HG03457 (cell line): ENCODE measurements at regions not wholly inside any gene's neighbourhood (a gene's known extent, or its start where the extent isn't known, plus 50 kb on each side); places are given as distances from the start of the nearest gene placed in this dataset.

Experiments used
- ATAC-seq: cut with Tn5 transposase; IDR thresholded peaks from one replicate; pipeline ENCODE4 v1.9.1; 2021; ENCODE audit warnings: moderate number of reproducible peaks; ENCODE audit not compliant: unreplicated experiment

DNA sequence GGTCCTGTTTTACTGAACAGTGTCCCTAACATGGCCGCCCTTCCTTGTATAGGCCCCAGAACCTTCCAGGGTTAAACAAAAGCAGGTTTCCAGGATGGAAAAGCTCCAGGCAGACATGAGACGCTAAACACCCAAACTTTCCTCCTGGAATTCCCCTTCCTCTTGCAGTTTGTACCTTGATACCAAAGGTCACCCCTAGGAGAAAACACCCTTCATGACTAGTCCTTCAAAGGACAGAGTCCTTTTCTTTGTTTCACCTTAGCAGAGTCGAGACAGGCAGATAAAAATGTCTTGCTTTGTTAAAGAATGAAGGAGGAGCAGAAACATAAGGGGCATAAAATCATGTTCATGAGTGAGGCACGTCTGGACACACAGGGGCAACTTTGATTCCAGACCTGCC is 247.5 kb downstream of the BCOR start:
- no peak for ATAC-seq

DNA sequence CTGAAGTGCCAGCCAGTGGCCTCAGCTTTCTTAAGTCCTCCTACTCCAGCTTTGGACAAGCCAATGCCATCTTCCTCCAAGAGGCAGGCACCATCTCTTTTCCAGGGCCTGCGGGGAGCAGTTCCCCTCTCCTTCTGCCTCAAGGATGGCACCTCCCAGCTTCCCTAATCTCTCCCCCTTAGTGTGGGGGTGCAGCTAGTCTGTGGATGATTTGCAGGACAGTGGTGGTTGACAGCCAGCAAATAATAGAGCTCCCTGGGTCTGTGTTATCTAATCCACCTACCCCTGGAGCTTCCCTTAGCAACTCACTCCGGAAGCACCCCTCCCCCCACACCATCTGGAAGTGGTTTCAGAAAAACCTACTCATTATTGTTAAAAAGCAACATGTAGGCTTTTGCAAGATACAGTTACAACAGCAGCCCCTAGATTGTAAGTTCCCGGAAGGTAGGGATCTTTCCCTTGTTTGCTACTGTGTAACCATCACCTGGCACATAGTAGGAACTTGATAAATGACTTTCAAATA is 247.1 kb downstream of the BCOR start:
- no peak for ATAC-seq

DNA sequence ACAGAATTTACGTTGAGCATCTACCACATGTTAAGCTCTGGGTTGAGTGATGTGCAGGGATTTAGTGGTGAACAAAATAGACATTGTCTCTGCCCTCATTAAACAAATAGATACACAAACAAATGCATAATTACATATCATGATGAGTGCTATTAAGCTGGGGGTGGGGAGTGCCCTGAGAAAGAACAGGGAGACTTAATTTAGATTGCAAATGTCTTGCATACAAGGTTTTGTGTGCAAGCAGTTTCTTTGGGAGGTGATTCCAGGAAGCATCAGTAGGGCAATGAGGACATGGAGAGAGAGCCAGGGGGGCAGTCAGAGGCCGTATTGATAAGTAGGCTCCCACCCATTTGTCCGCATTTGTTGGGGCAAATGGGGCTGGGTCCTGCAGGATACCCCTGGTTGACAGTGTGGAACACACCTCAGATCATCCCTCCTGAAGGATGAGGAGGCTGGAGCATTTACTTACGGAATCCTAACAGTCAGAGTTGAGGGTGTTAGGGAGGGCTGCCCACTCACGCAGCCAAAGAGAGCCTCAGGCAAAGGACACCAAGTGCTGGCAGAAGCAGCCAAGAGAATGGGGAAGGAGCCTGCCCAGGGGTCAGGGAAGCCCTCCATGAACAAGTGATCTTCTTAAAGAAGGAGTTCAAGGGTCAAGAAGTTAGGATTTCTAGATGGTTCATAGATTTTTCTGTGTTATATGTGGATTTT is 245.9 kb downstream of the BCOR start:
- ATAC-seq, result no peak

DNA sequence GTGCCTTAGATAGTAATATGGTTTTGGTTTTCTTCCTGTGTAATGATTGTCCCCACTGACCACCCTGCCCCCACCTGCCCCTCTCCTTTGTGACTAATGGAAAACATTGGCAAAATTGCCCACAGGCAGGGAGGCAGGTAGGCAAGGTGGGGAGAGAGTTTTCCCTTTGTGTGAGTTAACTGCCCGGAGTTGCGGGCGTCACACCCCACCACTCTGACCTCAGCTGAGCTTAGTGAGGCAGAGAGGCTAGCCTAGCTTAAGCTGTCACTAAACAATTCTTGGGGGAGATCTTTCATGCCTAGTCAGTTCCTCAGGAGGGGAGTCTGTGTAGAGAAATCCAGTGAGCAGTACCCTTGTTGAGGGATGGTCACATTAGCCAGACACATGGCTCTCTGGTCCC is 245.3 kb downstream of the BCOR start:
- ATAC-seq, result no peak

DNA sequence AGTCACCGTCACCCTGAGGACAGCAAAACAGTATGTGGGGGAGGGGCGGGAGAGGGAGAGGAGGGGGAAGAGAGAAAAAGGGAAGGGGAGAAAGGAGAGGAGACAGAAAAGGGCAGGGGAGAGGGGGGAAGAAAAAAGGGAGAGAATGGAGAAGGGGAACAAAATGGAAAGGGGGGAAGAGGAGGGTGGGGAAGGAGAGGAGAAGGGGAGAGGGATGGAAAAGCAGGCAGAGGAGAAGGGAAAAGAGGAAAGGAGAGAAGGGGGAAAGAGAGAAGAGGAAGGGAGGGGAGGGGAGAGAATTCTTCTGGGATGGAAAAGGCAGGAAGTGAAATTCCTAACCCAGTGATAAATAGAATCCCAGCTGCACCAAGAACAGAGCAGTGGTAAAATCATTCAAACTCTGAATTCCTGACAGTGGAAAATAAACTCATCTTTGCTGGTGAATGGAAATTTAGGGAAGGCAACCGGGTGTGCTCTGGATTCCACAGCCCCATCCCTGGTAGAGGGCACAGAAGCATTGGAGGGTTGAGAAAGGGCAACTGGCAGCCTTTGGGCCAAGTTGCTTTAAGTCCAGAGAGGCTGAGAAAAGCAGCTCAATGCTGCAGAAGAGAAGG is 244.2 kb downstream of the BCOR start:
- no peak for ATAC-seq

DNA sequence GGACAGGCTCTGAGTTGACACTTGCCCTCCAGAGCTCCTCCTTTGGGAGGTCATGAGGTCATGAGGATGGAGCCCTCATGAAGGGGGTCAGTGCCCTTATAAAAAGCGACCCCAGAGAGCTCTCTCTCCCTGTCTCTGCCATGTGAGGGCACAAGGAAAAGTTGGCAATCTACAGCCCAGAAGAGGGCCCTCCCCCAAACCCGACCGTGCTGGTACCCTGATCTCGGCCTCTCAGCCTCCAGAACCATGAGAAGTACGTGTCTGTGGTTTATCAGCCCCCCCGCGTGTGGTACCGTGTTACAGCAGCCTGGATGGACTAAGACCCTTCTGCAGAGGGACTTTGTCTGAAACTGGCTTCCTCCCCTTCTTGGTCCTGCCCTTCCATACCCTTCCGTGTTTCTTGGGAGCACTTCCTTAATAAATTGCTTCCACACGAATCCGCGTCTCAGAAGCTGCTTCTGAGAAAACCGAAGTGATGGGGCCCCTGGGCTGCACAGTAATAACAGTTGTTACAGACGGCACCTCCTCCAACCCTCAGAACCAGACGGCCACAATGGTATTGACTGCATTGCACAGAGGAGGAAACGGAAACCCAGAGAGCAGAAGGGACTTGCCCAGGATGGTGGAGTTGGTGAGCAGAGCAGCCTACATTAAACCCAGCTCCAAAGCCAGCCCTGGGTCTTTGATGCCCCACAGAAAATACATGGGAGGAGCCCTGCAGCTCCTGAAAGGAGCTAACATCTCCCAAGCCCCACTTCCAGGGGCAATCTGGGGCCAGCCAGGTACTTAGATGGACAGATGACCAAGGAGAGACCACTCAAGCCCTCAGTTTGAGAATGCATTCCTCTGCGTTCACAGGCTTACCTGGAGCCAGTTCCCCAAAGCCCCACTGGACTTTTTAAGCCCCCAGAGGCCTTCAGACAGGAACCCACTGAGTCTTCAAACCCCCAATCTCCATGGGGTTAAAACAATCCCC is 242.7 kb downstream of the BCOR start:
- peak; percentile 67 for ATAC-seq

DNA sequence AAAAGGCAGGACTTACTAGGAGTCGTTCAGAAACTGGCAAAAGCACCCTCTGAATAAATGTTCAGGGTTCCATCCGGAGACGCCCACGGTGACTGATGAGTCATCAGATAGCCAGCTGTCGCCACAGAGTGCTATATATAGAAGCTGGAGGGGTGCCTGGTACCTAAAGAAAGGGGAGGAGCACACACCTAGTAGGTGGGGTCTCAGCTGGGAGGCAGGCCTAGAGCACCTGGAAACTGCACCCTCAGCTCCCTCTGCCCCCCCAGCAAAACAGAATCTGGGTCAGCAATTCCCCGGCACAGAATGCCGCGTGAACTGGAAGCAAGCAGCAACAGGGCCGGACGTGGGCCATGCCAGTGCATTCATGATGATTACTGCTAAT is 242.0 kb downstream of the BCOR start:
- ATAC-seq, result peak; percentile 36

DNA sequence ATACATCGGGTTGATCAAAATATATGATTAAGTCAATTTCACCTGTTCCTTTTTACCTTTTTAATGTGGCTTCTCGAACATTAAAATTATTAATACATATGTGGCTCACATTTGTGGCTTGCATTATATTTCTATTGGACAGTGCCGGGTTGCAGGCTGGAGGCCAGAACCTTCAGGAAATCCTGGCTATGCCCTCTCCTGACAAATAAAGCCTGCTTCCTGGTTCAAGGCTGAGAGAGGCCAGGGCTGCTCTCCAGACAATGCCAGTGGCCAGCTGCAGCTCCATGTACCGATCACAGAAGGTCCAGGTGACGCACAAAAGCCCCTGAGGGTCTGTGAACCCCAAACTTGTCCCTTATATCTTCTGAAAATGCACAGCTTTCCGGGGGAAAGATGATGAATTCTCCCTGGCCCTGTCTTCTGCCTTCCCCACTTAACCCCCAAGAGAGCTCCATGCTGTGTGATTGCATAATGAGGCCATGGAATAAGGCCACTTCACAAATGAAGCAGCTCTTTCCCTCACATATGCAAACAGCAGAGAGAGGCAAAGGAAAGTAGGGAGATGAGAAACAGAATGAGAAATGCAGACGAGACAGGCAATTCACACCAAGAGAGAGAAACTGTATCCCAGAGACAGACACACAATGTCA is 241.2 kb downstream of the BCOR start:
- ATAC-seq, result no peak

DNA sequence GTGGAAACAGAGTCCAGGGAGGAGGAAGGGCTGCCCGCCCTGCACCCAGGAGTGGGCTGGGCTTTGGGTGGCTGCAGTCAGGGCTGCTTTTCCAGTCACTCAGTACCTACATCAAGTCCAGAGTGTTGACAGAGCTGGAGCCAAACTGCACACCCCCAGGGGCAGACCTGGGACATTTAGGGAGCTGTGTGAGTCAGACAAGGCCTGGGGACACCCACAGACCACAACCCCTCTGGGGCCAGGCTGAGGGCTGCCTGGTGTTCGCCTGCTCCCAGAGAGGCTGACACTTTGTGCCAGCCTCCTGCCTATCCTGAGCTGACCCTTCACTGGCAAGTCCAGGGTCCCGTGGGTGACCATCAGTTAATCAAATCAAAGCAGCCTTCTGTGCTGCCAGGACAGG is 240.0 kb downstream of the BCOR start:
- ATAC-seq, result no peak

DNA sequence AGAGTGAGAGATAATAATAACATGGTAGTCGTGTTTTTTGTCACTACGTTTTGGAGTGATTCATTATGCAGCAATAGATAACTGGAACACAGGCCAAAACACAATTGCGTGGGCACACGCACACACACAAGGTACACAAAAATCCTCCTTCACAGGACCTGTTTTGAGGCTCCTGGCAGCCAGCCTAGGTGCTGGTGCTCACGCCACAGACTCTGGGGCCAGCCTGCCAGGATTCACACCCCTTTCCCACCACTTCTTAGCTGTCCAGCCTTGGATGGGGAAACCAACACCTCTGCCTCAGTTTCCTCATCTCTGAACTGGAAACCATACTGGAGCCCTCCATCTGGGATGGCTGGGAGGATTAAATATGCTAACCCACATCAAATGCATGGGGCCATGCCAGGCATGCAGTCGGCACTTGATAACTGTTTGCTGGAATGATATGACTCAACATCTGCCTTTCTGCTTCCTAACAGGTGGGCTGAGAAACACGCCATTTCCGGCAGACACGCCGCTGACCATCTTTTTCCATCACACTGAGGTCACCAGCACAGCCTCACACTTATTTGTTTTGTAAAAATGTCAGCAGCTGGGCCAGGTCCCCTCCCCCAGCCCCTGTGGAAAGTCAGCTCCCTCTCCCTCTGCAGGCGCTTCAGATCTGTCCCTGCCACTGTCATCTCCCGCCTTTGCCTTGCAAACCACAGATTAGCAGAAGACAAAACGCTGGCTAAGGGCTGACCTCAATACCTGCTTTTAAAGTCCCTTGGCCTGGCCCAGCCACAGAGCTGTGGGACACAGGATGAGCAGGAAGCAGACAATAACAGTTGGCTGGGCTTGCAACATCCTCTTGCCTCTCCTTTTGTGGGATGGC is 237.5 kb downstream of the BCOR start:
- ATAC-seq, result peak; percentile 65

DNA sequence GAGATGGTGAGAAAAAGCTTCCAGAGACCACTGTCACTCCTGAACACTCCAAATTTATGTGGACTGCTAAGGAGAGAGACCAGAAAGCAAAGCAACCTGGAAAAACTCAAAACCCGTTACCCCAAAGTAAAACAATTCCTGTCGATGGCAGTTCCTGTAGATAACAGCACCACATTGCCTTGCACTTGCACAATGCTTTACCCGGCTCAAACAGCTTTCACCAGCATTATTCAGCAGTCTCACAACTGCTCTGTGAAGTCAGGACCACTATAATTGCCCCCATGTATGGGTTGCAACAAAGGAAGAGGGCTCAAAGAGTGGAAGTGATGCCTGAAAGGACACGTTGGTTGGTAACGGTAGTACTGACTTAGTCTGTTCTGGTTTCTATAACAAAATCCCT is 234.8 kb downstream of the BCOR start:
- ATAC-seq, result no peak

DNA sequence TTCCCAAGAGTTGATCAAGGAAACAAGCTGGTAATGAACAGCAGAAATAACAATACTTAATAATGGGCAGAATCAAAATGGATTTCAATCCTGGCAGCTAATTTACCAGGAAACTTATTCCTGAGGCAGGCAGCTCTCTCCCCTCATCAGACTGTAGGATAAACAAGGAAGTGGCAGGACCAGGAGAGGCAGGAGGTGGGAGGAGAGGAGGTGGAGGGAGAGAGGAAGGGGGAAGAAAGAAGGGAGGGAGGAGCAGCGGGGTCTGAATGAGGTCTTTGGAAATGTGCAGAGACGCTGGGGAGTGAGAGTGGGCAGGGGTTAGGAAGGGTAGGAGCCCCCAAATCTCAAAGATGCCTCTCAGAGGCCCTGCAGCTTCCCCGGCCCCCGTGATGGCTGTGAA is 231.5 kb downstream of the BCOR start:
- ATAC-seq, result no peak

DNA sequence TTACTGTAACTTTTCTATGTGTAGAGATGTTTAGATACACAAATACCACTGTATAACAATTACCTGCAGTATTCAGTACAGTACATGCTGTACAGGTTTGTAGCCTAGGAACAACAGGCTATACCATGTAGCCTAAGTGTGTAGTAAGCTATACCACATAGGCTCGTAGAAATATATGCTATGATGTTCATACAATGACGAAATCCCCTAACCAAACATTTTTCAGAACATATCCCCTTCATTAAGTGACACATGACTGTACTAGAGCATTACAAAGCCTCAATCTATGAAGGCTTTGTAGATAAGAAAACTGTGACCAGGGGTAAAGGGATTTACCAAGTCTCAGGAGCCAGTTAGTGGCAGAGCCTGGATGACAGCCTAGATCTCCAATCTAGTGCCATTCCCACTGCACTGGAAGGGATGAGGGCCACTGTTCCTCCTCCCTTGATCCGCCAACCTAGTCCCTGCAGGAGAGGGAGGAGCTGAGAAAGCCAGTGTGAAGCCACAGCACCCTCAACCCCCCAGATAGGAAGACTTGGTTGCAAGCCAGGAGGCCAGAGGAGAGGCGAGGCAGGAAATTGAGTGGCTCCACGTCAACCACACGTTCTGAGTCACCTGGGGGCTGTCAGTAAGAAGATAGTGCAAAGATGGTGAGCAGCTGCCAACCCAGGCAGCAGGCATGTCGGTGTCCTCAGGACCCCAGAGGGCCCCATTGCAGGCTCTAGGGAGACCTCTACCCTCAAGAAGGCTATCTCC is 227.7 kb downstream of the BCOR start:
- no peak for ATAC-seq

DNA sequence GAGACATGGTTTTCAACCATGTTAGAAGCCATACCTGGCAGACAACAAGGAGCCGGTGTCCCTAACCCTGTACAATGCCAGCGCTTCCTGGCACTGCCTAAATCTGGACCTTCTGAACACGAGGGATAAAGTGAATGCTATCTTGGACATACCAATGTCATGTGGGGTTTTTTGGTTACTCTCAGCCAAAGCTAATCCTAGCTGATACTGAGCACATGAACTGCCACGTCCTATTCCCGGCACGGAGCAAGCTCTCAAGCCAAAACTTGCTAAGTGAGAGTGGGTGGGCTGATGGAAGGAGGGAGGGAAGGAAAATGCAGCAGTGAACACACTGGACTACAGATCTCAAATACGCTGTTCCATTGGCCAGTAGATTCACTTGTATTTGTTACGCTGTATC is 226.1 kb downstream of the BCOR start:
- no peak for ATAC-seq

DNA sequence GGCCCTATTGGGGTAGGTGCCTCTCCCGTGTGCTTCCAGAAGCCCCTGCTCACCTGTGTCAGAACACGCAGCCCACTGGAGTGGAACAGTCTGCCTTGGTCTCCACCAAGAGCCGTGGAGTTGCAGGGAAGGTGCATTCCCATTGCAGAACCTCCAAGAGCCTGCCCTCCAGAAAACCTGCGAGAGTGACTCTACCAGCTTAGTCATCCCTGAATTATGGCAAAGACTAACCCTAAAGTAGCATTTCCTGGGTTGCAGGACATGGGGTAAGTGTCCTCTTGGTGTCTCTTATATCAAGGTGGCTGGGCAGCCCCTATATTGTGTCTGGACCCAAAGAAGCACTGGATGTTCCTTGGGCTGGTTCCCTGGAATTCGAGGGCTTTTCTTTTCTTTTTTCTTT is 224.6 kb downstream of the BCOR start:
- no peak for ATAC-seq

DNA sequence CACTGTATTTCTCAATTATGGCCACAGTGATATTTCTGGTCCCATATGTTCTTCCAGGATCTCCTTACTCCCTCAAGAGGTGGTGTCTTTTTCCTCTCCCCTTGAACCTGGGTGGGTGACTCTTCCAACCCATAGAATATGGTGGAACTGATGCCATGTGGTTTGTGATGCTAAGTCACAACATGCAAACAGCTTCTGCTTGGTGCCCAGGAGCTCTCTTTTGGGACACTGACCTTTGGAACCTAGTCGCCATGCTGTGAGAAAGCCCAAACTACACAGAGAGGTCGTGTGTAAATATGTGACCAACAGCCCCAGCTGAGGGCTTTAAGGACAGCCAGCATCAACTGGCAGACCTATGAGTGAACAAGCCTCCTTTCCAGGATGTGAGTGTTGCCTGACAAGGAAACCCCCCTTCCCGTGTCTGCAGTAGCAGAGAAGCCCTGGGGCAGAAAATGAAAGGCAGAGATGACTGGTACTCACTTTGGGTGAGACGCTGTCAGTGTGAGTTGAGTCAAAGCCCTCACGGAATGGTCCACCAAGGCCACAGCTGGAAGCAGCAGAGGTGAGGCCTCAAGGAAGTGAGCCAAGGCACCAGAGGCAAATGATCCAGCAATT is 223.4 kb downstream of the BCOR start:
- peak; percentile 89 for ATAC-seq

DNA sequence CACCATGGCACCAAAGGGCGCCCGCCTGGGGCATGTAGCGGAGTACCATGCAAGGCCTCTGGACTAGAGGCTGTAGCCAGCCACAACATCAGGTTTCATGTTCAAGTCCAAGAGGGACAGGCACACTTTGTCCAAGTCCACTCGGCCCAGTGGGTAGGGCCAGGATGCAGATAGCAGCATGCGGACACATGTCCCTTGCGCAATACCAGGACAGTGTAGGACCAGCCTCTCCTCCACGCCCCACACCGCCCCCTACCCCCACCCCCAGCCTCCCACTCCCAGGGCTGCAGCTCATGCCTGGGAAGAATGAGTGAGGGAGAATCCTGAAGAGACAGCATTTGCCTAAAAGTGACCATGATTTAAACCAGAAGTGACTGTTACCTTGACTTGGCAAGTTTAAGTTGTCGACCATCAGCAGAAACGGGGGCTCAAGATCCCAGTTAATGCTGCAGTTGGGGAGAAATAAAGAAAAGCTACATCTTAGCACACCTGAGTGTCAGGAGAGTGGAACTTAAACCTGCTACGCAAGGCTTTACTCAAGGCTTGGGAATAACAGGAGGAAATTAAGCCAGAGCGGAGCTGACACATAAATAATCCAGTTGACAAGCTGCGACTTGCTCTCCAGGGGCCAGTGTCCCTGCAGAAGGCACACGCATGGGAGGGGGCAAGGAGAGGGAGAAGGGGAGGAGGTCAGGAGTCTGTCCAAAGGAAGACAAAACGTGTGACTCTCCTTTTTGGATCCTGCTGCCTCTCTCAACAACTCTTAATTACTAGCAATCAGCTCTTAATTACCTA is 221.7 kb downstream of the BCOR start:
- ATAC-seq, result no peak

DNA sequence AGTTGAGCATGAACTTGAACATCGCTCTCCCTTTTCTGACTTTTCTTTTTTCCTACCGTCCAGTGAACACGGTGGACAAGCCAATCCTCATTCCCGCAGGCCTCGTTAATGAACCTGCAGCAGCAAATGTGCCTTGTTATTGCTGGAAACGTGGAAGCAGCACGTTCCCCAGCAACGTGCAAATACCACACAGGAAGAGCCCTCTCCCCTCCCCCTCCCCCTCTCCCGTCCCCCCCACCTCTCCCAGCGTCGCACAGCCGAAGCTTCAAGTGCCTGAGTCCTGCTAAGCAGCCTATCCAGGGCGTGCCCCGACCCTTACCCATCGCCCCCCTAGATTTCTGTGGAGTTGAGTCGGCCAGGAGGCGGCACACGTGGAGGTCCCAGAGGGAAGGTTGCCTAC is 219.9 kb downstream of the BCOR start:
- ATAC-seq, result no peak
